GM19328 (cell line): ENCODE measurements at regions not wholly inside any gene's neighbourhood (a gene's known extent, or its start where the extent isn't known, plus 50 kb on each side); places are given as distances from the start of the nearest gene placed in this dataset.
"Not testable (repeated sequence)": the region's sequence is repeated elsewhere in the genome, so short reads cannot be mapped to it uniquely, and the experiment has no call there.

Experiments
- ATAC-seq: cut with Tn5 transposase; IDR thresholded peaks from one replicate; pipeline ENCODE4 v1.9.1; 2021; ENCODE audit warnings: mild to moderate bottlenecking, moderate library complexity; ENCODE audit not compliant: unreplicated experiment

DNA sequence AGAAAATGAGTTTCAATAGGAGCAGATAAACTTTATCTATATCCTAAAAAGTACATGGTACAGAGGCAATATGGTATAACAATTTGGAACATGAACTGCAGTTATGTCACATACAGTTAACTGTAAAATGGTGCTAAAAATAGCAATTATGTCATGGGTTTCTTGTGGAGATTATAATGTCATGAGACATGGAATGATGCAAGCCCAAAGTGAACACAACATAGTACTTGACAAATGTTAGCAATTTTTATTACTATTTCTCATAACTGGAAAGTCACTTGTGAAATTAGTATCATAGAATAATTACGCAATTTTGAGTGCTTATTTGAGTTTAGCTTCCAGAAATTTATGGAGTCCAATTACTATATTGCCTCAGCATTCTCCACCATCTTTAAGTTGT, 1263.4 kb downstream of the DSC3 start:
- ATAC-seq = no peak

DNA sequence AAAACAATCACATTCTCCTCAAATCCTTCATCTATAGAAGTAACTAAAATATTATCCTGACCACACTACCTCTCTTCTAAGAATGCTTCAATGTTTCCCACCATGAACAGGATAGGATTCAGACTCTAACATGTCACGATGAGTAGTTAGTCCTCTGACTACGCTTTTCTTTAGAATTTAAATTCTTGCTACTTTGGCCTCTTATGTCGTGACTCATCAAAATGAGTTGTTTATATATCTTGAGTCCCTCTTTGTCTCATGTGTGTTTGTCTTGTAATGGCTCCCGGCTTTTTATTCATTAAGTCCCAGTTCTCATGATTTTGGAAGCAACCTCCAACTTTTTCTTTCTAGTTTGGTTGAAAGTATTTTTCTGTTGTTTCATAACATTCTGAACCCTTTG, 1289.2 kb downstream of the DSC3 start:
- no peak for ATAC-seq

DNA sequence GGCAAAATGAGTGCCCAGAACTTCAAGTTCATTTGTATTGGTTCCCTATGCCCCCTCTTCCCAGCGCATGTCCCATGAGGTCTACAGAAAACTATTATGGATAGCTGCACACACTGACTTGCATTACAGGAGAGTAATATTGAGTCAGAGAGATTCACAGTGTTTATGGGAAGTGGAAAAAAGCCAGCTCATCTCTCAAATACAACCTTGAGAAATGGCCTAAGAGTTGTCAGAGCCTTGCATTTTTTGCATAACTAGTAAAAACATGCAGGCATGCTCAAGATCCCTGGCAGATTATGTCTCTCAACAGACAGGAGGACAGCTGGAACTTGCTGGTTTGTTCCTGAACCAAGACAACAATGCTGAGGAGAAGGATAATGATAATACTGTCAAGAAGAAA, 1292.8 kb downstream of the DSC3 start:
- no peak for ATAC-seq

DNA sequence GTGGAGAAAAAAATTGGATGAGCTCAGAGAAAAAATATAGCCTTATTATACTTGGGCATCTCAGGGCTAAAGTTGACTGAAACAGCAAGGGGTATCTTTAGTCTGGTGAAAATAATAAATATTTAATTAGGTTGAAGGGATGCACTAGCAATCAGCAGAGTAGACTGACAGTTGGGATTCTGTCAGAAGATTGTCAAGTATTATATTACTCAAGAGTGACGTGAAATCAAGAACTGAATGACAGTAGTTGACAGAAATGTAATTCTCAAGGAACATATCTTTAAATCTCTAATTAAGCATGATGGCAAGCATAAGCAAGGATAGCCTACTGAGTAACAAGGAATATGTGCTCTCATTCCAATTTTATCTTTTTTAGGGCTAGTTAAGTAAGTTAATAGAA, 1301.1 kb downstream of the DSC3 start:
- ATAC-seq = no peak

DNA sequence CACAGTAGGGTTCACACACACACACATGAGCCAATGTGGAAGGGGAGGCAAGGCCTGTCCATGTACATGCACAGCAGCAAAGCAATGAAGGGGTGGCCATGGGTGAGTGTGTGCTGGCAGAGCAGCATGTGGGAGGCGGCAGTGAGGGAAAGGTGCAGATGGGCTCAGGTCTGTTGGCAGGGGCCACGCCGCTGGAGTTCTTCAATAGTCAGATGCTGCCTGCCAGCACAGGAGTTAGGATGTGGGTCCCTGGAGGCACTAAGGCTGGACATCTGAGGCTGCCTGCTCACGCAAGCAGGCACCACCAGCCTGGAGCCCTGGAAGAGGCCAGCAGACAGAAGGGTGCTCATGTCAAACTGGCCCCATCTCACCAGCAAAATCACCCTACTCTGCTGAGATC, 1304.9 kb downstream of the DSC3 start:
- no peak for ATAC-seq

- no peak for ATAC-seq
Measured at GRCh38 chr18:29737190-29737589, 1305.4 kb downstream of the DSC3 start.

DNA sequence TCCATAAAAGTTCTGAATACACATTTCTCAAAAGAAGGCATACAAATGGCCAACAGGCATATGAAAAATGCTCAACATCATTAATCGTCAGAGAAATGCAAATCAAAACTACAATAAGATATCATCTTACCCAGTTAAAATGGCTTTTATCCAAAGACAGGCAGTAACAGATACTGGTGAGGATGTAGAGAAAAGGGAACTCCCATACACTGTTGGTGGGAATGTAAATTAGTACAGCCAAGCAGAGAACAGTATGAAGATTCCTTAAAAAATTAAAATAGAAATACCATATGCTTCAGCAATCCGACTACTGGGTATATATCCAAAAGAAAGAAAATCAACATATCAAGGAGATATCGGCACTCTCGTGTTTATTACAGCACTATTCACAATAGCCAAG, 1312.5 kb downstream of the DSC3 start:
- ATAC-seq = no peak

- no peak for ATAC-seq
Measured at GRCh38 chr18:29726646-29727045, 1315.9 kb downstream of the DSC3 start.

GRCh38 chr18:29723486-29723885, 1319.1 kb downstream of the DSC3 start:
- not testable (repeated sequence) for ATAC-seq

DNA sequence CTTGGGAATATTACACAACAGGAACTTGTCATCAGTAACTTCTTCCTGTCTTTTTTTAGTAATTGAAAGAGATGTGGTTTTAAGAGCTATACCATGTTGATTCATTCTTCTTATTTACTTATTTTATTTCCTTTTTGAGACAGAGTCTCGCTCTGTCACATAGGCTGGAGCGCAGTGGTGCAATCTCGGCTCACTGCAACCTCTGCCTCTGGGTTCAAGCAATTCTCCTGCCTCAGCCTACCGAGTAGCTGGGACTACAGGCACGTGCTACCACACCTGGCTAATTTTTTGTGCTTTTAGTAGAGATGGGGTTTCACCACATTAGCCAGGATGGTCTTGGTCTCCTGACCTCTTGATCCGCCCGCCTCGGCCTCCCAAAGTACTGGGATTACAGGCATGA, 1326.6 kb downstream of the DSC3 start:
- ATAC-seq = not testable (repeated sequence)

DNA sequence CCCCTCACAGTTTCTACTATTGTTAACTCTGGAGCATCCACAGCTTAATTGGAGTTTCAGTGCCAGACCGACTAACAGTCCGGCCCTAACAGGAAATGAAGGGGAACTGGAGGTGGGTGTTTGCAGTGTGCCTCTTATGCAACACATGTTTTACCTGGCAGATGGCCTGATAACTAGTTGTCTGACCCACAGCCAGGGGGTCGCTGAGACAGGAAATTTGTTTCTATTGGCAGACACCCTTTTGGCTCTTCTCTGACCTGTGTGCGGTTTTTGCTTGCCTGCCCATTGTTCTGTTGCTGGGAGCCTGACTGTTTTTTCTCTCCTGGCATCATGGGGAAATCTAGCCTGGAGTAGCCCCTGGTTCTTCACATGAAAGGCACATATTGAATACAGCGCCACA, 1329.8 kb downstream of the DSC3 start:
- no peak for ATAC-seq

DNA sequence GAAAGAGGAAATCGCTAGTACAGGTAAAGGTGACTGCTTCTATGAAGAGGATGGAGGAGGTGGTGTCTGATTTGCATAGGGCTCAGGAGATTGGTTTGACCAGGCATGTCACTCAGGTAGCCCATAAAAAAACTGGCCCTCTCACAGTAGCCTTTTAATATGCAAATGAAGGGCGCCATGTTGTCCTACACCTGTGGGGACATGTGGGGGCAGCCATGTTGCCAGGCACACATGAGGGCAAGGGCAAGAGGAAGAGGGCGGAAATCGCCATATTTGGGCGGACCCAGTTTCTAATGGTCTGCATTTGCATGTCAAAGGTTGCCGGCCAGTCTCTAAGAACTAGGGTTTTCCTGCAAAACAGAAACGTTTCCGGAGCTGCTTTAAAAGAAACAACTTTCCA, 1330.6 kb downstream of the DSC3 start:
- no peak for ATAC-seq

DNA sequence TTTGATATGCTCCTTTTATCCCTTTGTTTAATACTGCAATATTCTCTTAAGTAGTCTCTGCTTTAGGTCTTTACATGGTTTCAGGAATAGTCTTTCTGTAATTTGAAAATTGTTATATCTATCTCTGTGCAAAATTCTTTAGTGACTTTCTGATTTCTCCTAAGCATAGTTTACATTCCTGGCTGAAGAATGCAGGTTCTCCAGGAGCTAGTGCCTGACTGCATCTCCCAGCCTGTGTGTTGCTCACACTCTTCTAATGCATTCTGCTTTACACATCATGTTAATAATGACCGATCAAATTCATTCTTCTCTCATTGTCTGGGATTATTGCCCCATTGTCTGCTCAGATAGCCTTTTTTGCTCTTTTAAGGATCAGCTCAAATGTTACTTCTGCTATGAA, 1349.2 kb downstream of the DSC3 start:
- no peak for ATAC-seq

DNA sequence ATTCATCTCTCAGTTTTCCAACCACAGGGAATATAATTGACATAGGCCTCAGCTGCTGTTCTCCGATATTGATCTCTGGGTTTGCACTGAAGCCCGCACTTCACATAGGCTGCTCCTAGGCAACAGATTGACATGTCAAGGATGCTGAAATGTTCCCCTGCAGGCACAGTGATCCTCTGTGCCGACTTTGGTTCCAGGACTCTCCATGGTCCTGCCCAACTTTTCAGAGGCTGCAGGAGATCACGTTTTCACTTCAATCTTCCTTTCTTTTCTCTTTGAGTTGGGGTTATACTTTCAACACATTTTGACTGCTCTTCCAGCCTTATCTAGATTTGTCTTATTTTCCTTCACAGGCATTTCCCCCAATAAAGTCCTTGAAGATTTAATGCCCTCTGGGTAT, 1361.0 kb downstream of the DSC3 start:
- ATAC-seq = no peak

GRCh38 chr18:29664278-29665036, 1378.1 kb downstream of the DSC3 start:
- no peak for ATAC-seq

DNA sequence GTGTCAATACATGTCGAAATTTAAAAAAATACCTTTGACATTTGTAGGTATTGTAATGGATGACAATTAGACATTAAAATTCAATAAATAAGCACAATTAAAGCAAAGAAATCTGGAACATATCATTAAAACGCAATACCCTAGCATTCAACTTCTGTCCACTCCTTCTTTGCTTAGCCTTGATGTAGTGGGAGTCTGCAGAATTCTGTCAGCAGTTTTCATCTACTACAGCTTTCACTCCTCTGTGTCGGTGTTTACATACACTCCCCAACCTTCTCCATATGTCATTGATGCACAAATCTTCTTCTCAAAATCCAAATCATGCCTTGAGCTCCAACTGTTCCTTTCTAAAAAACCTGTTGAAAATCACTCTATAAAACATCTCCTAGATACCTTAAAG, 1380.6 kb downstream of the DSC3 start:
- no peak for ATAC-seq

DNA sequence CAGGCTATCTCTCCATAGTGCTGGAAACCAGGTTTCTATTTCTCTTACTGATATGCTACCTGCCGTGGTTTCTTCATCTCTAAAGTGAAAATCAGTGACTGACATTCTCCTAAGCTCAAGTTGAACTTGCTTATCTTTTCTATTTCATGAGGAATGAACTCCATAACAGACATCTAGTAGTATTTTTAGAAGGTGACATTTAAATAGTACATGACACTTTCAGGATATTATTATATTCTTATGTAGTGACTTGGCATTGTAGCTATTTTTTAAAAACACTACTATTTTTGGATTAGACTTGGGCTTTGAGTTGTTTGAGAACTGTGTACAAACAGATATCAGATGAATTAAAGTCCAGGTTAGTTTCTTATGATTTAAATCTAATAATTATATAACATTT, 1381.8 kb downstream of the DSC3 start:
- ATAC-seq = no peak

GRCh38 chr18:29653671-29654215, 1388.8 kb downstream of the DSC3 start:
- no peak for ATAC-seq

DNA sequence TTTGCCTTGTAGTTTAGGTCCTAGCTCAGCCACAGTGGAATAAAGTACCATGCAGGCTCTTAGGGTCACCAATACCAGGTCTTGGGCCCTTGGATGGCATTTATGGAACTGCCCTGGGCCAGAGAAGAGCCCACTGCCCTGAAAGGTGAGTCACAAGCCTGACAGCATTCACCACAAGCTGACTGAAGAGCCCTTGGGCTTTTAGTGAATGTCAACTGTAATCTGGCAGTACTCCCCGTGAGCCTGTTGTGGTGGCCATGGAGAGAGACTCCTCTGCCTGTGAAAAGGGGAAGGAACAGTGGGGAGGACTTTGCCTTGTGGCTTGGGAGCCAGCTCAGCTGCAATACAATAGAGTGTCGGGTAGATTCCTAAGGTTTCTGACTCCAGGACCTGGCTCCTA, 1389.7 kb downstream of the DSC3 start:
- ATAC-seq = no peak

DNA sequence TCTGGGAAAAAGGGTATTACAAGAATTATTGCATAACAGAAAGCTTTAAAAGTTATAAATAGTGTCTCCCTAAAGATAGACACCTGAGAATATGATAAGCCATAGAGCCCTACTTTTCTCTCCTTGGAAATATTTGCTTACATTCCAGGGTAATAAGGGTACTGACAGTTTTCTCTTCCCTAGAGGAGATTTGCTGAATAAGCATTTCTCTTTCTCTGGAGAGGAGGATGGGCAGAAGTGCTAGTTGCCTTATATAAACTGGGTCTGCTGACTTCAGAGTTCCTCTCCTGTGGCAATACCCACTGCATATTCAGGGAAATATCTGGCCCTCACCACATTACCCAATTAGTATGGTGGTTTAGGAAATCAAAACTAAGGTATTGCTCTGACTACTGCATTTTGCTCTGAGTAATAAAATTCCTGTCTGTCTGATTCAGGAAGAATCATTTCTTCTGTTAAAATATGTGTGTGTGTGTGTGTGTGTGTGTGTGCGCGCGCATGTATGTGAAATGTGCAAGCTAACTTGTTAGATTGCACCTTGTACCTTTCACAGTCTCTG, 1391.3 kb downstream of the DSC3 start:
- ATAC-seq = no peak

DNA sequence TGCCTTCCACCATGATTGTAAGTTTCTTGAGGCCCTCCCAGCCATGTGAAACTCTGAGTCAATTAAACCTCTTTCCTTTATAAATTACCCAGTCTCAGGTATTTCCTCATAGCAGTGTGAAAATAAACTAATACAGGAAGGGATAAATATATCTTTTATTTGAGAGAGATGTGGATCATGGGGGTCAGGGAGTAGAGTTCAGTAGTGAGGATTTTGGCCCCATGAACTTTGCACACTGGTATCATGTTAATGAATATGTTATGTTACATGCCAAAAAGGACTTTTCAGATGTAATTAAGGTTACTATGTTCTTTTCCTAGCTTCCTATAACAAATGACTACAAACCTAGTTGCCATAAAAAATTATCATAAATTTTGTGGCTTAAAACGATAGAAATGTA, 1393.7 kb downstream of the DSC3 start:
- ATAC-seq = no peak

GRCh38 chr18:29647700-29648099, 1394.8 kb downstream of the DSC3 start:
- no peak for ATAC-seq

DNA sequence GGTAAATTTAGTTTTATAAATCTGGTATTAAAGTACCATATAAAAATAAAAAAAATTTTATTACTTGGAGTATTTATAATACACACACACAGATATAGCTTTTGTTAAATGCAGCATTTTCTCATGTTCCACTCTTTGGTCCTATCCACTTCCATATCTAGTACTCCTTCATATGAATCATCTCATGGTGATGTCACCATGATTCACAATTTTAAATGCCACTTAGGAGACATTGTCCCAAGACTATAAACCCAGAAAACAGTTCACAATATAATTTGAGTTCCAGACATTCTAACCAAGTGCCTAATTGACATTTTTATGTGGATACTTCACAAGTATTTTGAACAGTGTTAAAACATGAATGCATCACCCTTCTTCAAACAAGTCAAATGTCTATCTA, 1398.3 kb downstream of the DSC3 start:
- ATAC-seq = no peak
